Adrenal gland (tissue), 9 donors: ENCODE measurements at regions not wholly inside any gene's neighbourhood (a gene's known extent, or its start where the extent isn't known, plus 50 kb on each side); places are given as distances from the start of the nearest gene placed in this dataset.

ENCODE experiments used
- DNase-seq, 7 donors: peaks; one replicate each; pipeline ENCODE4 v3.0.0-alpha.2; 2019 to 2020
- H3K27ac ChIP-seq, 5 donors: fragments of 200-600 bp; sonication (generic) in 4 of 5; 1 replicate in 3 of 5; 2 replicates in 2 of 5; pipeline versions ENCODE4 v1.5.1 to v1.8.0; 2016 to 2020; ENCODE audit warnings: mild to moderate bottlenecking in 1 of 5
- H3K27me3 ChIP-seq: fragments of 200-600 bp; 2 replicates; pipeline ENCODE4 v1.8.0; 2021
- H3K36me3 ChIP-seq, 2 donors: fragments of 200-600 bp; replicated peaks in 1 of 2; 1 replicate in 1 of 2; 2 replicates in 1 of 2; pipeline versions ENCODE4 v1.5.1 to v1.8.0; 2018 to 2022
- H3K4me1 ChIP-seq, 2 donors: fragments of 200-600 bp; replicated peaks in 1 of 2; 1 replicate in 1 of 2; 2 replicates in 1 of 2; pipeline versions ENCODE4 v1.5.1 to v1.8.0; 2018 to 2021
- H3K4me3 ChIP-seq, 4 donors: fragments of 200-600 bp; sonication (generic) in 3 of 4; one replicate each; pipeline ENCODE4 v1.5.1; 2016 to 2018
- H3K9me3 ChIP-seq, 3 donors: fragments of 200-600 bp; sonication (generic) in 1 of 3; replicated peaks in 1 of 3; 1 replicate in 2 of 3; 2 replicates in 1 of 3; pipeline versions ENCODE4 v1.5.1 to v1.8.0; 2016 to 2021
- POLR2A ChIP-seq, 2 donors: fragments of 450-650 bp; IDR thresholded peaks; one replicate each; pipeline ENCODE4 v1.6.1; 2017; ENCODE audit warnings: antibody characterized with exemption in 2 of 2, mild to moderate bottlenecking in 2 of 2, moderate library complexity in 1 of 2
- WGBS, 4 donors: extraction: QIAGEN DNeasy Blood & Tissue Kit in 2 of 4; methylation state at CpG; one replicate each; pipeline versions ENCODE4 v1.1.5 to v1.1.7; 2013 to 2017; 5-methylcytosine and 5-hydroxymethylcytosine counted together
- intact Hi-C, 2 donors: fragments of 100-400 bp; cut with DNase I; formaldehyde crosslinking; loops; one replicate each; pipeline versions ENCODE4 v1.14.1 to v1.15.0; 2022 to 2023
- TF ChIP-seq, protein P1 (sequence below), 6 experiments: fragments of 450-650 bp in 4 of 6; fragments of 200-600 bp in 2 of 6; sonication (generic) in 1 of 6; IDR thresholded peaks; 1 replicate in 5 of 6; 2 replicates in 1 of 6; pipeline versions ENCODE4 v1.5.1 to v1.8.0; 2016 to 2021; ENCODE audit warnings: antibody characterized with exemption in 6 of 6, mild to moderate bottlenecking in 2 of 6, moderate library complexity in 1 of 6
- donor health status: healthy with polysubstance abuse.
- donor health status: Bipolar disorder and iron deficiency.
- donor health status: DM: yes; HTN: yes; CAD: no.
- donor health status: DM: no; HTN: no; CAD: no.
- donor health status: DM: no; HTN: no; CAD: no.

DNA sequence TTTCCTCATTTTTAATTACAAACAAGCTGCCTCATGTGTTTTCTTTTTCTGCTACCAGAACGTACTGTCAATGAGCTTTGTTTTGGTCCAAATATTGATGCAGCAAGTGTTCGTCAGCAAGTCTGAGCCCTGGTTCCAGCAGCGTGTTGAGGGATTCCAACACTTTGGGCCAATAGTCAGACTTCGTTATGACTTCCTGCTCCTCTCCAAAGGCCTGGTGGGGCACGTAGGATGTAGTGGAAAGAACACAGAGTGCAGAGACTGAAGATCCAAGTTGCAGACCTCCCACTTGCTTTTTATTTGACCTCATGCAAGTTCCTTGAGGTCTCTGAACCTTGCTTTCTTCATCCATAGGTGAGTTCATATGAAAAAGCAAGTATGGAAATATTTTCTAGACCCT lies 138.2 kb downstream of the BBOX1 start:
- intact Hi-C loops, result no loop called here
- no peak for TF ChIP-seq POLR2A (IDR thresholded peaks at IDR 0.05)
- TF ChIP-seq, protein P1, sequence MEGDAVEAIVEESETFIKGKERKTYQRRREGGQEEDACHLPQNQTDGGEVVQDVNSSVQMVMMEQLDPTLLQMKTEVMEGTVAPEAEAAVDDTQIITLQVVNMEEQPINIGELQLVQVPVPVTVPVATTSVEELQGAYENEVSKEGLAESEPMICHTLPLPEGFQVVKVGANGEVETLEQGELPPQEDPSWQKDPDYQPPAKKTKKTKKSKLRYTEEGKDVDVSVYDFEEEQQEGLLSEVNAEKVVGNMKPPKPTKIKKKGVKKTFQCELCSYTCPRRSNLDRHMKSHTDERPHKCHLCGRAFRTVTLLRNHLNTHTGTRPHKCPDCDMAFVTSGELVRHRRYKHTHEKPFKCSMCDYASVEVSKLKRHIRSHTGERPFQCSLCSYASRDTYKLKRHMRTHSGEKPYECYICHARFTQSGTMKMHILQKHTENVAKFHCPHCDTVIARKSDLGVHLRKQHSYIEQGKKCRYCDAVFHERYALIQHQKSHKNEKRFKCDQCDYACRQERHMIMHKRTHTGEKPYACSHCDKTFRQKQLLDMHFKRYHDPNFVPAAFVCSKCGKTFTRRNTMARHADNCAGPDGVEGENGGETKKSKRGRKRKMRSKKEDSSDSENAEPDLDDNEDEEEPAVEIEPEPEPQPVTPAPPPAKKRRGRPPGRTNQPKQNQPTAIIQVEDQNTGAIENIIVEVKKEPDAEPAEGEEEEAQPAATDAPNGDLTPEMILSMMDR (IDR thresholded peaks at IDR 0.05), result no peak
- Histone ChIP-seq H3K27me3 (no peaks in the 10 kb centered on the region), H3K4me3 (no peak overlapping the region), H3K36me3 (no peaks in the 10 kb centered on the region), H3K27ac (no peak overlapping the region), H3K9me3 (no peaks in the 10 kb centered on the region), H3K4me1 (no peaks in the 10 kb centered on the region)
- 85 to 96% (median 87%) methylated on average over 5 of the region's 5 CpGs for WGBS, 4 donors
- no peak for DNase-seq
